HG03469 (cell line): ENCODE measurements at regions not wholly inside any gene's neighbourhood (a gene's known extent, or its start where the extent isn't known, plus 50 kb on each side); places are given as distances from the start of the nearest gene placed in this dataset.
A peak's percentile ranks its signal among the peaks of the same experiment; 100 is the strongest.

Experiments
- ATAC-seq: cut with Tn5 transposase; IDR thresholded peaks from one replicate; pipeline ENCODE4 v1.9.1; 2021; ENCODE audit warnings: mild to moderate bottlenecking, moderate library complexity, moderate number of reproducible peaks; ENCODE audit not compliant: unreplicated experiment

- ATAC-seq: no peak
These were observed 447.4 kb upstream of the TRIB2 start for GRCh38 chr2:12269041-12269972.

- ATAC-seq: peak; percentile 67
These were observed 445.7 kb upstream of the TRIB2 start for GRCh38 chr2:12270876-12271588.

GRCh38 chr2:12271589-12271984 is 445.1 kb upstream of the TRIB2 start:
- ATAC-seq: no peak

GRCh38 chr2:12273111-12273510 is 443.6 kb upstream of the TRIB2 start:
- ATAC-seq: no peak

- ATAC-seq: no peak
These were observed 442.1 kb upstream of the TRIB2 start for GRCh38 chr2:12274591-12274990.

GRCh38 chr2:12277241-12278034 is 439.3 kb upstream of the TRIB2 start:
- no peak for ATAC-seq

- no peak for ATAC-seq
These were observed 438.5 kb upstream of the TRIB2 start for GRCh38 chr2:12278217-12278750.

GRCh38 chr2:12282780-12283695 is 433.7 kb upstream of the TRIB2 start:
- ATAC-seq: peak; percentile 80

GRCh38 chr2:12284037-12284436 is 432.7 kb upstream of the TRIB2 start:
- ATAC-seq: no peak

GRCh38 chr2:12284487-12284886 is 432.2 kb upstream of the TRIB2 start:
- no peak for ATAC-seq

- ATAC-seq: no peak
These were observed 430.4 kb upstream of the TRIB2 start for GRCh38 chr2:12286347-12286746.

GRCh38 chr2:12287220-12287751 is 429.4 kb upstream of the TRIB2 start:
- ATAC-seq: no peak

GRCh38 chr2:12288048-12288447 is 428.7 kb upstream of the TRIB2 start:
- no peak for ATAC-seq

GRCh38 chr2:12289120-12289802 is 427.5 kb upstream of the TRIB2 start:
- no peak for ATAC-seq

GRCh38 chr2:12291303-12291702 is 425.4 kb upstream of the TRIB2 start:
- no peak for ATAC-seq

- ATAC-seq: peak; percentile 96
These were observed 422.9 kb upstream of the TRIB2 start for GRCh38 chr2:12293874-12294273.

- no peak for ATAC-seq
These were observed 420.7 kb upstream of the TRIB2 start for GRCh38 chr2:12295856-12296519.

- ATAC-seq: no peak
These were observed 419.8 kb upstream of the TRIB2 start for GRCh38 chr2:12296915-12297314.

GRCh38 chr2:12298352-12298751 is 418.4 kb upstream of the TRIB2 start:
- no peak for ATAC-seq
